ENCODE measurements at regions not wholly inside any gene's neighbourhood (a gene's known extent, or its start where the extent isn't known, plus 50 kb on each side); places are given as distances from the start of the nearest gene placed in this dataset.

- TF ChIP-seq MEIS1 (CRISPR knock-in tag; IDR thresholded peaks at IDR 0.05; ENCODE audit: borderline replicate concordance) (no peak), ZNF560 (tag by site-specific recombination; IDR thresholded peaks at IDR 0.05; ENCODE audit: borderline replicate concordance) (no peak), ZNF174 (tag by site-specific recombination; IDR thresholded peaks at IDR 0.05) (no peak), ZNF558 (tag by site-specific recombination; IDR thresholded peaks at IDR 0.05) (no peak), ZNF184 (tag by site-specific recombination; IDR thresholded peaks at IDR 0.05) (no peak), GLI2 (tag by site-specific recombination; IDR thresholded peaks at IDR 0.05; ENCODE audit: borderline replicate concordance, low read depth) (no peak), ZNF248 (tag by site-specific recombination; IDR thresholded peaks at IDR 0.05) (no peak), ZNF639 (tag by site-specific recombination; IDR thresholded peaks at IDR 0.05) (no peak)
Measured at GRCh38 chr19:27896091-27896490, 1316.9 kb downstream of the UQCRFS1 start (continued).

GRCh38 chr19:27894906-27895754 lies 1317.8 kb downstream of the UQCRFS1 start:
- POLR2A ChIA-PET: interaction anchor here (1.2 kb wide), 1 partner anchor 9 kb away, joined by 3 read pairs; no protein-coding TSS in a partner anchor
- TF ChIP-seq ZNF155 (tag by site-specific recombination; IDR thresholded peaks at IDR 0.05) (no peak), PBX3 (CRISPR knock-in tag; IDR thresholded peaks at IDR 0.05) (no peak), ZNF544 (tag by site-specific recombination; IDR thresholded peaks at IDR 0.05) (no peak)
- CTCF ChIA-PET: interaction anchor here (0.8 to 1.5 kb wide), 2 partner anchors 14 to 17 kb away, joined by 3 to 4 read pairs; no protein-coding TSS in a partner anchor
- Histone ChIP-seq H3K4me3 (ENCODE audit: low read depth, low read length) (no peak overlapping the region), H3K4me1 (ENCODE audit: control insufficient read depth, insufficient read depth, low read length) (no peaks in the 10 kb centered on the region), H3K27ac (ENCODE audit: extremely low read depth, low read depth, low read length) (no peak overlapping the region), H3K36me3 (ENCODE audit: control insufficient read depth in 2 of 2, insufficient read depth in 1 of 2, low read length in 2 of 2) (no peaks in the 10 kb centered on the region), H3K9me3 (ENCODE audit: control insufficient read depth, insufficient read depth, low read depth, low read length) (no peaks in the 10 kb centered on the region; the same call in 1 of the 2 replicates)

GRCh38 chr19:27892500-27892899 lies 1320.5 kb downstream of the UQCRFS1 start:
- Histone ChIP-seq H3K4me1 (ENCODE audit: control insufficient read depth, insufficient read depth, low read length) (no peaks in the 10 kb centered on the region), H3K36me3 (ENCODE audit: control insufficient read depth in 2 of 2, insufficient read depth in 1 of 2, low read length in 2 of 2) (no peaks in the 10 kb centered on the region), H3K27ac (ENCODE audit: extremely low read depth, low read depth, low read length) (no peak overlapping the region), H3K4me3 (ENCODE audit: low read depth, low read length) (no peak overlapping the region), H3K9me3 (ENCODE audit: control insufficient read depth, insufficient read depth, low read depth, low read length) (no peaks in the 10 kb centered on the region; the same call in 1 of the 2 replicates)
- TF ChIP-seq SP3 (tag by site-specific recombination; IDR thresholded peaks at IDR 0.05): no peak
- no peak for TF ChIP-seq ZBTB44 (tag by site-specific recombination; IDR thresholded peaks at IDR 0.05)
- TF ChIP-seq ZNF837 (tag by site-specific recombination; IDR thresholded peaks at IDR 0.05): no peak
- TF ChIP-seq HOXA7 (CRISPR knock-in tag; IDR thresholded peaks at IDR 0.05; ENCODE audit: borderline replicate concordance): no peak
- TF ChIP-seq ZNF184 (tag by site-specific recombination; IDR thresholded peaks at IDR 0.05): no peak
- TF ChIP-seq ZNF560 (tag by site-specific recombination; IDR thresholded peaks at IDR 0.05; ENCODE audit: borderline replicate concordance): no peak
- no peak for TF ChIP-seq ELK4 (IDR thresholded peaks at IDR 0.05; ENCODE audit: borderline replicate concordance, low read depth, low read length)
- TF ChIP-seq ZFP37 (tag by site-specific recombination; IDR thresholded peaks at IDR 0.05): no peak
- TF ChIP-seq ZNF239 (tag by site-specific recombination; IDR thresholded peaks at IDR 0.05): no peak
- TF ChIP-seq GLIS1 (tag by site-specific recombination; IDR thresholded peaks at IDR 0.05): no peak
- no peak for TF ChIP-seq HIC1 (tag by site-specific recombination; IDR thresholded peaks at IDR 0.05)
- ChIA-PET CTCF (no interaction called here), POLR2A (no interaction called here)
